ENCODE measurements at regions not wholly inside any gene's neighbourhood (a gene's known extent, or its start where the extent isn't known, plus 50 kb on each side); places are given as distances from the start of the nearest gene placed in this dataset.
"Not testable (repeated sequence)": the region's sequence is repeated elsewhere in the genome, so short reads cannot be mapped to it uniquely, and the experiment has no call there.

GRCh38 chr3:39569095-39569494 lies 101.6 kb downstream of the MOBP start:
- Mint-ChIP-seq H3K4me3 (ENCODE audit: unreplicated experiment) (no peak overlapping the region), H3K4me1 (ENCODE audit: low read depth, unreplicated experiment) (no peaks in the 10 kb centered on the region), H3K36me3 (ENCODE audit: low read depth, unreplicated experiment) (no peaks in the 10 kb centered on the region), H3K27me3 (ENCODE audit: low read depth, unreplicated experiment) (peaks cover 2% of the 10 kb centered on the region), H3K27ac (ENCODE audit: unreplicated experiment) (no peak overlapping the region), H3K9me3 (ENCODE audit: unreplicated experiment) (peaks cover 2% of the 10 kb centered on the region)
- Histone ChIP-seq H4K20me1 (ENCODE audit: insufficient read depth, low read length) (no peaks in the 10 kb centered on the region), H3K27me3 (ENCODE audit: insufficient read depth, low read length) (no peaks in the 10 kb centered on the region), H3K4me1 (ENCODE audit: insufficient read depth, low read length) (no peaks in the 10 kb centered on the region), H3K27ac (ENCODE audit: low read depth, low read length) (no peak overlapping the region), H3K4me2 (ENCODE audit: low read length) (no peak overlapping the region), H2AFZ (ENCODE audit: low read depth, low read length) (no peak overlapping the region), H3K36me3 (ENCODE audit: insufficient read depth, low read length) (no peaks in the 10 kb centered on the region), H3K9me3 (ENCODE audit: insufficient read depth, low read depth, low read length) (no peaks in the 10 kb centered on the region), H3K79me2 (ENCODE audit: insufficient read depth, low read length) (no peaks in the 10 kb centered on the region), H3K9ac (ENCODE audit: low read length) (no peak overlapping the region), H3K4me3 (ENCODE audit: insufficient read depth, low read depth, low read length) (no peak overlapping the region)
- no peak for TF ChIP-seq CTCF (IDR thresholded peaks at IDR 0.05; ENCODE audit: insufficient read depth, low read depth, low read length)
- no peak for TF ChIP-seq EZH2 (IDR thresholded peaks at IDR 0.05; ENCODE audit: insufficient read depth, low read length)
- DNase-seq (ENCODE audit: low read depth) (no peak), FAIRE-seq (no peak)

- H3K9ac ChIP-seq (ENCODE audit: low read length) = no peak overlapping the region
- FAIRE-seq (no peak), DNase-seq (ENCODE audit: low read depth) (no peak)
- no peaks in the 10 kb centered on the region for H3K79me2 ChIP-seq (ENCODE audit: insufficient read depth, low read length)
- no peak for TF ChIP-seq CTCF (IDR thresholded peaks at IDR 0.05; ENCODE audit: insufficient read depth, low read depth, low read length)
- no peak for TF ChIP-seq EZH2 (IDR thresholded peaks at IDR 0.05; ENCODE audit: insufficient read depth, low read length)
- H3K36me3 Mint-ChIP-seq (ENCODE audit: low read depth, unreplicated experiment) = no peaks in the 10 kb centered on the region
- no peaks in the 10 kb centered on the region for H3K36me3 ChIP-seq (ENCODE audit: insufficient read depth, low read length)
- peaks cover 2% of the 10 kb centered on the region for H3K9me3 Mint-ChIP-seq (ENCODE audit: unreplicated experiment)
- no peak overlapping the region for H2AFZ ChIP-seq (ENCODE audit: low read depth, low read length)
- H3K27ac ChIP-seq (ENCODE audit: low read depth, low read length) = no peak overlapping the region
- no peak overlapping the region for H3K27ac Mint-ChIP-seq (ENCODE audit: unreplicated experiment)
- H3K27me3 Mint-ChIP-seq (ENCODE audit: low read depth, unreplicated experiment) = peaks cover 2% of the 10 kb centered on the region
- no peak overlapping the region for H3K4me3 Mint-ChIP-seq (ENCODE audit: unreplicated experiment)
- no peaks in the 10 kb centered on the region for H3K4me1 Mint-ChIP-seq (ENCODE audit: low read depth, unreplicated experiment)
- no peaks in the 10 kb centered on the region for H3K4me1 ChIP-seq (ENCODE audit: insufficient read depth, low read length)
- H4K20me1 ChIP-seq (ENCODE audit: insufficient read depth, low read length) = no peaks in the 10 kb centered on the region
- H3K27me3 ChIP-seq (ENCODE audit: insufficient read depth, low read length) = no peaks in the 10 kb centered on the region
- no peaks in the 10 kb centered on the region for H3K9me3 ChIP-seq (ENCODE audit: insufficient read depth, low read depth, low read length)
- H3K4me2 ChIP-seq (ENCODE audit: low read length) = no peak overlapping the region
- no peak overlapping the region for H3K4me3 ChIP-seq (ENCODE audit: insufficient read depth, low read depth, low read length)
These were observed 105.9 kb downstream of the MOBP start for GRCh38 chr3:39573392-39573791.

- H3K27ac ChIP-seq (ENCODE audit: low read depth, low read length) = no peak overlapping the region
- Mint-ChIP-seq H3K27ac (ENCODE audit: unreplicated experiment) (no peak overlapping the region), H3K4me3 (ENCODE audit: unreplicated experiment) (no peak overlapping the region), H3K27me3 (ENCODE audit: low read depth, unreplicated experiment) (peaks cover 4% of the 10 kb centered on the region), H3K9me3 (ENCODE audit: unreplicated experiment) (no peaks in the 10 kb centered on the region), H3K36me3 (ENCODE audit: low read depth, unreplicated experiment) (no peaks in the 10 kb centered on the region), H3K4me1 (ENCODE audit: low read depth, unreplicated experiment) (no peaks in the 10 kb centered on the region)
- no peak overlapping the region for H3K4me2 ChIP-seq (ENCODE audit: low read length)
- H3K9ac ChIP-seq (ENCODE audit: low read length) = no peak overlapping the region
- H3K9me3 ChIP-seq (ENCODE audit: insufficient read depth, low read depth, low read length) = no peaks in the 10 kb centered on the region
- TF ChIP-seq CTCF (IDR thresholded peaks at IDR 0.05; ENCODE audit: insufficient read depth, low read depth, low read length) (no peak), EZH2 (IDR thresholded peaks at IDR 0.05; ENCODE audit: insufficient read depth, low read length) (no peak)
- no peaks in the 10 kb centered on the region for H3K4me1 ChIP-seq (ENCODE audit: insufficient read depth, low read length)
- no peaks in the 10 kb centered on the region for H3K36me3 ChIP-seq (ENCODE audit: insufficient read depth, low read length)
- no peaks in the 10 kb centered on the region for H3K79me2 ChIP-seq (ENCODE audit: insufficient read depth, low read length)
- no peaks in the 10 kb centered on the region for H3K27me3 ChIP-seq (ENCODE audit: insufficient read depth, low read length)
- H3K4me3 ChIP-seq (ENCODE audit: insufficient read depth, low read depth, low read length) = no peak overlapping the region
- no peaks in the 10 kb centered on the region for H4K20me1 ChIP-seq (ENCODE audit: insufficient read depth, low read length)
- no peak overlapping the region for H2AFZ ChIP-seq (ENCODE audit: low read depth, low read length)
- DNase-seq (ENCODE audit: low read depth) = no peak
- no peak for FAIRE-seq
These were observed 110.1 kb downstream of the MOBP start for GRCh38 chr3:39577541-39577940.

GRCh38 chr3:39586215-39586614 lies 118.7 kb downstream of the MOBP start:
- not testable (repeated sequence) for H3K4me1 Mint-ChIP-seq (ENCODE audit: low read depth, unreplicated experiment); H2AFZ ChIP-seq (ENCODE audit: low read depth, low read length); H3K36me3 Mint-ChIP-seq (ENCODE audit: low read depth, unreplicated experiment); FAIRE-seq; H3K9me3 ChIP-seq (ENCODE audit: insufficient read depth, low read depth, low read length); H3K27ac ChIP-seq (ENCODE audit: low read depth, low read length); H3K27me3 ChIP-seq (ENCODE audit: insufficient read depth, low read length); H4K20me1 ChIP-seq (ENCODE audit: insufficient read depth, low read length); H3K79me2 ChIP-seq (ENCODE audit: insufficient read depth, low read length); H3K4me3 ChIP-seq (ENCODE audit: insufficient read depth, low read depth, low read length); H3K36me3 ChIP-seq (ENCODE audit: insufficient read depth, low read length); H3K4me3 Mint-ChIP-seq (ENCODE audit: unreplicated experiment); H3K9me3 Mint-ChIP-seq (ENCODE audit: unreplicated experiment); H3K4me2 ChIP-seq (ENCODE audit: low read length); H3K27me3 Mint-ChIP-seq (ENCODE audit: low read depth, unreplicated experiment); H3K27ac Mint-ChIP-seq (ENCODE audit: unreplicated experiment); DNase-seq (ENCODE audit: low read depth); H3K9ac ChIP-seq (ENCODE audit: low read length); H3K4me1 ChIP-seq (ENCODE audit: insufficient read depth, low read length)

Measured in astrocyte (in vitro differentiated cells and primary cell).